NCI-H526 (cell line): ENCODE measurements at regions not wholly inside any gene's neighbourhood (a gene's known extent, or its start where the extent isn't known, plus 50 kb on each side); places are given as distances from the start of the nearest gene placed in this dataset.
A peak's percentile ranks its signal among the peaks of the same experiment; 100 is the strongest.
"Not testable (repeated sequence)": the region's sequence is repeated elsewhere in the genome, so short reads cannot be mapped to it uniquely, and the experiment has no call there.

Experiments used
- DNase-seq, 2 experiments: peaks; one replicate each; lab custom pipeline; 2025; lab: John Stamatoyannopoulos, UW

DNA sequence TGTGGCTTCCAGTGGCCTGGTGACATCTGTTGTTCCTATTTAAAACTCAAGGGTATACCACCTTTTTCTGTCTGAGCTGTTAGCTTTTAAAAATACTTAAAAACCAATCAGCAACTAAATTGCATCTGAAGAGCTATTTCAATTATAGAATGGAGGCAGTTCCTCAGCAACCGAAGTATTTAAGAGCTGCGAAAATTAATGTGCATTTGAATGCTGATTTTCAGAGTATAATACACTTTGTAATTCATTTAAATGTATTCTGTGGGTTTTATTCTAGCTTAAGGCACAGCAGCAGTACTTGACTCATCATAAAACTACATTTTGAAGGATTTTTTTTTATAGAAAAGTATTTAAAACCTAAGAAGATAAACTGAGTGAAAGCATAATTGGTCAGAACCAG lies 404.9 kb upstream of the PRKCQ start:
- DNase-seq = no peak

DNA sequence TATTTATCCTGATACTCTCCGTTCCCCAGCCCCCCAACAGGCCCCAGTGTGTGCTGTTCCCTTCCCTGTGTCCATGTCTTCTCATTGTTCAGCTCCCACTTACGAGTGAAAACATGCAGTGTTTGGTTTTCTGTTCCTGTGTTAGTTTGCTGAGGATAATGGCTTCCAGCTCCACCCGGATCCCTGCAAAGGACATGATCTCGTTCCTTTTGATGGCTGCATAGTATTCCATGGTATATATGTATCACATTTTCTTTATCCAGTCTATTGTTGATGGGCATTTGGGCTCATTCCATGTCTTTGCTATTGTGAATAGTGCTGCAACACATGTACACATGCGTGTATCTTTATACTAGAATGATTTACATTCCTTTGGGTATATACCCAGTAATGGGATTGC lies 403.9 kb upstream of the PRKCQ start:
- not testable (repeated sequence) for DNase-seq

DNA sequence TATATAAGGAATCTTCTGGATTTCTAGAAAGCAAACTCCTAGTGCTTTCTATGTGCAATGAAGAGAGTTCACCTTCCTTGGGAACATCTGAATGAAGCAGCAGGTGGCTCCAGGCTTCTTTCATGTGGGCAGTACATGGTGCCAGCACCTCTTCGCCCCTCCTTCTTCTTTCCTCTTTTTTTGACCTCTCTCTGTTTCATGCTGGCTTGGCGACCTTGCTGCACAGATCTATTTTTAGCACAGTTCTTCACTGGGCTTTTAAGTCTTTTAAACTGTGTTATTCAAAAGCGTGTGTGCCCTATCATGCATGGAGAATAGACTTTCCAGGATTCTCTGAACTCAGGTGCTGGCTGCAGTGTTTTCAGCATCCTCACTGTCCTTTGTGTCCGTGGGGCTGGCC lies 400.3 kb upstream of the PRKCQ start:
- peak in 1 of 2 experiments; percentile 50 for DNase-seq

DNA sequence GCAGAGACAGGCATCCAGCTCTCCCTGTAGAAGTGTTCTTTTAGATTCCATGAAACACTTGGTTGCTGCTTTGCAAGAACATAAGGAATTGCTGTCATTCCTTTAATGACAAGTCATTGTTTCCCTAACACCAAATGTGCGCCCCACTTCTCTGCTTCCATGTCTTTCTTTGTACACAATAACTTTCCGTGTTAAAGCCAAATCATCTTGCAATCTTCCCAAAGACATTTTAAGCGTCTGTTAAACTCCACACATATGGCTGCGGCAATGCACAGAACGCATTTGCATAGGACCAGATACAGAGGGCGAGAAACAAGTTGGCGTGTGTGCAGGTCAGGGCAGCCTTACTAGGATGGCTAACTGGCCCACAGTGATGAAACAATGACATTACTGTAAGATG lies 399.3 kb upstream of the PRKCQ start:
- peak; percentile 36 to 57 for DNase-seq

DNA sequence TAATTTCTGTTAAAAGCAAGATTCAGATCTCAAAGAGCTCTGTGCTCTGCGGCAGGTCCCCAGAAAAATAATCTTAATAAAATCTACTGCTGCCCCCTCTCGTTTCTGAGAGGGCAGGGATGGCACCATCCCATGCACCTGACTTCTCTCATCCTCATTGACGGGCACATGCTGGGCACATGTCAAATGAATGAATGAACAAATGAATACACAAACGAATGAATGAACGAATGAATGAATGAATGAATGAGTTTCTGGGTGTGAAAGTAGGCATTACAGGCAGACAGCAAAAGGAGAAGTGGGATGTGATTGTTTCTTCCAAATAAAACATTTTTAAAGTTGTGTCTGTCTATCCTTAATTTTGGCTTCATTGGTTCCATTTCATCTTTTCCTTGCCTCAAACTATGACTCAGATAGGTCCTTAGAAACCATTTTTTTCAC lies 398.1 kb upstream of the PRKCQ start:
- DNase-seq = no peak

DNA sequence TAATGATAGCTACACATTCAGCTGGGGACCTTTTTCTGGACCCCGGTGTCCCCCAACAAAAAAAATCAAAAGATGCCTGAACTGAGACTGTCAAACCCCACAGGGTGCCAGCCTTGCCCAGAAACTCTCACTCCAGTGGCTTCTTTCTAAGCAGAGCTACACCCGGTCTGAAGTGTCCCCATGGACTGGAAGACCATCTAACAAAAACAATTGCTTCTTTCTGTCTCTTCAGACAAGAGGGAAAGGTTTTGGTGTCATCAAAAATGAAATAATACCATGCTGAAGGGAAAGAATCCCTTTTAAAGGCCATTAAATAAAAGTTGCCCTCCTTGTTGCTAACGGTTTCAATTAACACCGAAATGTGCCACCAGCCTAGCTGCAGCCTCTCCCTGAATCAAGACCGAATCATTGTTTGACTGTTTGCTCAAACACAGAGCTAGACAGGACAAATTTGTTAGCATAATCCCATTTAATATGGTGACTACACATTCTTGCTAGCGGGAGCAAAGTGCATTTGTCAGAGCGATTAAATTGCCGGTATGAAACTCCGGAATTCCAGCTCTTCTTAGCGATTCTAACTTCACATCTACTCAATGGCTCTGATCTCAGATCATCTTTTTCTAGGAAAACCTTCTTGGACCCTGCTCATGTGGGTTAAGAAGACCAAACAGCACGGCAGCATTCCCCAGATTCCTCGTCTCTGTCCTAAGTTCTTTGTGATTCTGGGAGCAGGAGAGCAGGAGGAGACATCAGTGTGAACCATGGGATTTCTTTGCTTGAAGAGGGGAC lies 397.5 kb upstream of the PRKCQ start:
- DNase-seq = no peak

DNA sequence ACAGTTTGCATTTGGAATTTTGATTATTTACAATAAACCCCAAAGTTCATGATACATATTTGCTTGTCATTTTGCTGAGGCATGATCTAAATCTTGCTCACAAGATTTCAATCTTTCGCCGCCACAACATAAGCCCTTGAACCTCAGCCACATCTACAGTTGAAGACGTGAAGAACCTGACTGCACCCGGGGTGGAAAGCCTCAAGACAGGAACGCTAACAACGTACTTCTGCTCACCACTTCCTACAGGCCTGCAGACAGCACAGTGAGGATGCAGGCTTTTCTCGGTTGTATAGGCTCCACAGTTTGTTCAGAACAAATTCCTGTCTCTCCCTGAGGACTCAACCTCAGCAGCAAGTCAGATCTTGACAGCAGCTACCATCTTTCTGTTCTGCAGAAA lies 393.8 kb upstream of the PRKCQ start:
- DNase-seq = no peak

DNA sequence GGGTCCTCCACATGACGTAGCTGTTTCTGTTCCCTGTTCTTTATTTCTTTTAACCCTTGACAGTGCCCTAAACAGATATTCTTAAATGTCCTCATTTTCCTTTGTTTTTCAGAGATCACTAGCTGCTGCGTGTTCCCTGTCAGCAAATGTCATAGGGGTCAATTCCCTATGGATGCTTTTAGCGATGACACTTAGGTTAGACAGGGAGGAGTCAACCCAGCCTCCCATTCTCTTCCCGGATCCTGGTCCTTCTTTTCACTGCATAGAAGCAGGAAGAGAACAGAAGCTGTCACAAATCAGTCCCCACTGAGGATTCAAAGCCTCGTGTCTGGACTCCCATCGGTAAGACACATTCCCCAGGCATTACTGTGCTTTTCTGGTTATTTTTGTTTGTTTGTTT lies 392.1 kb upstream of the PRKCQ start:
- DNase-seq = no peak

DNA sequence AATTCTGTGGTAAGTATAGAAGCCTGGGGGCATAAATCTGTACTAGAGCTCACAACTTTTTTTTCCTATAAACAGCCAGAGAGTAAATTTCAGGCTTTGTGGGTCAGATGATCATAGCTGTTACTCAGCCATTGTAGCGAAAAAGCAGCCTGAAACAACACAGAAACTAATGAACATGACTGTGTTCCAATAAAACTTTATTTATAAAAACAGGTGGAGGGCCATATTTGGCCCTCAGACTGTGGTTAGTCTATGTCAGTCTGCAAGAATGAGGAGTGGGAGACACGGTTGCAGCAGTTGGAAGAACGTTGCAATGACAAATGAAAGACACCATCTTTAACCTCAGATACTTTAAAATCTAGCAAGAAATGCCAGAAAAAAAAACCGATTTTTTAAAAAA lies 389.6 kb upstream of the PRKCQ start:
- no peak for DNase-seq

DNA sequence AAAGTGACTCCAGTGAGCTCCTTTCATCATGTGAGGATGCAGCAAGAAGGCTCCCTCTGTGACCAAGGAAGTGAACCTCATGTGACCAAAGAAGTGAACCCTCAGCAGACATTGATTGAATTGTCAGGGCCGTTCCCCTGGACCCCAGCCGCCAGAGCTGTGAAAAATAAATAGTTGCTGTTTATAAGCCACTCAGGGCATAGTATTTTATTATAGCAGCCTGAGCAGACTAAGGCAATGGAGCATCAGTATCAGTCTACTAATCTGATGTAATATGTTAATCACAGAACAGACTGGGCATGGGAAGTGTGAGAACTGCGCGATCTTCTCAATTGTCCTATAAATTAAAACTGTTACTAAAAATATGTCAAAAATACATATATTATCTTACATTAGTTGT lies 384.5 kb upstream of the PRKCQ start:
- DNase-seq = no peak

DNA sequence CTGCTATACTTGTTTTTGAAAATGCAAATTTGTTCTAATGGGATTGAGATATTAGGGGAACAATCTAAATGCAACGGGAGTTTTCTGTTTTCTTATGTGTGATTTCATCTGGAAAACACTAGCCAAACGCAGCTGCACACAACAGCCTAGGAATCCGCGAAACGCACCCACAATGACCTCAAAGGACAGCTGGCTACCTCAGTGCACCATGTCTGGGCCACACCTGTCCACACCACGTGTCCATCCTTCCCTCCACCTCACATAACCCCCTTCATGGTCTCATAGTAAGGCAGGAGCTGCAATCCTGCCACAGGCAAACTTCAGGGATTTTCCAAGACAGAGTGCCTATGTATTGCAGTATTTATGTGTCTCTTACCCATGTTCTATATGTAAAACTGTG lies 382.5 kb upstream of the PRKCQ start:
- DNase-seq = no peak

DNA sequence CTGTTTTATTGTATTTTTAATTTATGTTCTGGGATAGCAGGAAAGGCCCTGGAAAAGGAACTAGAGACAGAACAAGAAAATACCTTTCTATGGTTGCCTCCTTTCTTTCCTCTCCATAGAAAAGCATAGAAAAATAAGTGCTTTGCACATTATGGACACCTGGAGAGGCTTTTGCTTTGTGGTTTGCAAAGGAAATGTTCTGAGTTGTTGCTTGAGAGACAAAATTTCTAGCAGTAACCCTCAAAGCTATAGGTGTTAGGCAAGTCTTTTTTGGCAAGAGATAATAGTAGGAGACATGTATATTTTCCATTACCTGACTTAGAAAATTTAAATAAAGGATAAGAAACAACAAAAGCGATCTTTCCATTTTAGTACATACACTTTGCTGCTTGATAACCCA lies 378.6 kb upstream of the PRKCQ start:
- no peak for DNase-seq

DNA sequence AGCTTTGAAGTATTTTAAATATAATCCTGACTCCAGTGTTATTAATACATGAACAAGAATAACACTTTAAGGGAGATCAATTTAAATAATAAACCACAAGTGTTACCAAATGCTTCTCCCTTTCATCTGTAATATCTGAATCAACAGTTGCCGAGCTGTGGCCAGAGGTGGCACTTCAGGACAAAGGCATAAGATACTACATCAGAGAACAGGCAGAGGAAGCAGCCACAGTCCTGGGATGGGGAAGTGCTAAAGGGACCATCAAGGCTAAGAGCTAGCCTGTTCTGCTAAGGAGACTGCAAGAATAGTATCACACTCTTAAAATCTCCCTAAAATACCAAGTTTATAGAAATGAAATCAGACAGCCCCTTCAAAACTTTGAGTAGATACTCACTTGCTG lies 378.2 kb upstream of the PRKCQ start:
- DNase-seq = peak in 1 of 2 experiments; percentile 5

DNA sequence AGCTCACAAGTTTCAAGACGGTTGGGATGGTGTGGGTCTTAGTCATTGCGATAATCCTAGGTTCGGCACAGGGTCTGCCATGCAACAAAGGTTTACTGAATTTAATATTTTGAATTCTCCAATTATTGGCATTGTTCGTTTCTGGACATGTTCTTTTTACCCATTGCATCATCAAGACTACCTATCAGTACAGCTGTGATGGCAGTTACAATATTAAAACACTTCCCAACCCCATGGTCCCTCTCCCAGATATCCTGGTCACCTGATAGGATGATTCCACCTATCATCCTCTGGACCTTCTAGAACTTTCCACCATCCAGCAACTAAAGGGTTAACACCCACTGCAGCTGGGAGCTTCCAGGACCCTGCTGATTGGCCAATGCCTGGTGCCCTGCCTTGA lies 377.8 kb upstream of the PRKCQ start:
- DNase-seq = no peak

DNA sequence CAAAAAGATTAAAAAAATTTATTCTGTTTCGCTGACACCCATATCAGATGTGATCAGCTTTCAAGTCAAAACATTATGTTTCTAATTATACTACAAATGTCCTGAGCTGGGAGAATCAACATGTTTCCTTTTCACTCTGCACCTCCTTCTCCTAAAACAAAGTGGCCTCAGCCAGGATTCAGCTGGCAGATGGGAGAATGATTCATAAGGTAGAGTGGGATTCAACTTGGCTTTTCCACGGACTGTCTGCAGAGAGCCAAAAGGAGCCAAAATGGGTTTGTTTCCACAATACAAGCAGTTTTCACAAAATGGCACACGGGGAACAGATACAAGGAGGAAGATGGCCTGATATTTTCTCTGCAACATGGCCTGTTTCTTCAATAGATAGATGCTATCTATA lies 376.5 kb upstream of the PRKCQ start:
- DNase-seq = no peak

DNA sequence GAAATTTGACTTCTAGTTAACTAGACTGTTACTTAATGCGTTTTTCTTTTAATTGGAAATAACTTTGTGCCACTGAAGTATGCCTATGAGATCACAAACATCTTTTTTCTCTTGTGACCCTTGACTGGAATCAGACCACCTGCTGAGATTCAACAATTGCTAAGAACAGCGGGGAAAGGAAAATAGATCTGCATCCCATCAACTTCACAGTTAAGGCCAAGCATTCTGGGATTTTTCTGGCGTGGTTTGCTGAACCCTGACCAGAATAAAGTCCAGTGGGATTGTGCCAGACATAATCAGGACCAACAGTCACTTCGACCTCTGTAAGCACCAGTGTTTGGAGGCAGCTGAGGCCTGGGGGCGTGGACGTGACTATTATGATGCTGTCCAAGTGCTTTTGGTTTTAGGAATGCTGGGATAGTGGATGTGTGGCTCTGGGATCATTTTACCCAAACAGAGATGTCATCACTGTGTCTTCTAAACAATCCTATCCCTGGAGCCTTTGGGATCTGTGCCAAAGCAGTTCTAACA lies 373.3 kb upstream of the PRKCQ start:
- no peak for DNase-seq

DNA sequence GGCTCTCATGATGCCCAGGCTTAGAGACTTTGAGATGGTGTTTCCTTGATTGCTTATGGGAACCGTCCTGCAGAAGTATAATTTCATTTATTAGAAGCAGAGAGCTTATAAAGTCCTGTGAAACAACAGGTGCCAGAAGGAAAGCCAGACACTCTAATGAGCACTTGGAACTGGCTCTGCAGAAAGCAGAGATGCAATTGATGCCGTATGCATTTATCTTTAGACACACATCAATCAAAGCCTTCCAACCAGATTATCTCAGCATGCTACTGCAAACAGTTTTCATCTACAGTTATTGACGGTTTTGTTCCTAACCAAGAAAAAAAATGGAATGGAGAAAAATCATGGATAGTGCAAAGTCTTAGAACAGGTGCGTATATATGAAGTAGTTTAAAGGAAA lies 371.7 kb upstream of the PRKCQ start:
- no peak for DNase-seq

DNA sequence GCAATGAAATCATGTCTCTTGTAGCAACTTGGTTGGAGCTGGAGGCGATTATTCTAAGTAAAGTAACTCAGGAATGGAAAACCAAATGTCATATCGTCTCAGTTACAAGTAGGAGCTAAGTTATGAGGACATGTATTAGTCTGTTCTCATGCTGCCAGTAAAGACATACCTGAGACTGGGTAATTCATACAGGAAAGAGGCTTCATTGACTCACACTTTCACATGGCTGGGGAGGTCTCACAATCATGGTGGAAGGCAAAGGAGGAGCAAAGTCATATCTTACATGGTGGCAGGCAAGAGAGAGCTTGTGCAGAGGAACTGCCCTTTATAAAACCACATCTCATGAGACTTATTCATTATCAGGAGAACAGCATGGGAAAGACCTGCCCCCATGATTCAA lies 370.1 kb upstream of the PRKCQ start:
- no peak for DNase-seq

DNA sequence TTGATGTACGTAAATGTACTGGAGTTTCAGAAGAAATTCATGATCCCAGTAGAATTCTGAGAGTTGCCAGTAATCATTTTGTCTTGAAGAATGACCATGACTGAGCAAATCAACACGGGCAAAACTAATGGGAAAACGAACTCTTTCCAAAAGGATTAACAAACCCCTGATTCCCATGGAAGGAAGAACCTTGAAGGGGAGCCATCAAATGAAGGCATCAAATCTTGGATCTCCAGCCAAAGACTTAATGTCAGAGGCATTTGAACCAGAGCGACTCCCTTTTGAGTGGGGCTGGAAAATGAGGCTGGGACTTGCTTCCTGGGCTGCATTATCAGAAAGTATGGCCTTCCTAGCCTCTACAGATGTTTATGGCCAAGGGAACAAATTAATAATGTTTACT lies 364.4 kb upstream of the PRKCQ start:
- DNase-seq = no peak

DNA sequence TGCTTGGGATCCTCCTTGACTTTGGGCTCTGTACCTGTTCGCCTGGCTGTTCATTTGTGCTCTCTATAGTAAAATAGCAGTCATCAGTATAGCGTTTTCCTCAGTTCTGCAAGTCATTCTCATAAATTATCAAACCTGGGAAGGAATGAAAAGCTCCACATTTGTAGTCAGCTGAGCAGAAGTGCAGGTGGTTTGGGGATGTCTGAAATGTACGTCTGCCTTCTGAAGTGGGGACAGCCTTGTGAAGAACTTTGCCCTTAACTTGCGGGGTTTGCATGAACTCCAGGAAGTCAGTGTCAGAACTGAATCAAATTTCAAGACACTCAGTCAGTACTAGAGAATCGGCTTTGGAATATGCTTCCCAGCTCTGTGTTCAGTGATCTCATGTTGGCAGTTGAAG lies 358.3 kb upstream of the PRKCQ start:
- DNase-seq = no peak

DNA sequence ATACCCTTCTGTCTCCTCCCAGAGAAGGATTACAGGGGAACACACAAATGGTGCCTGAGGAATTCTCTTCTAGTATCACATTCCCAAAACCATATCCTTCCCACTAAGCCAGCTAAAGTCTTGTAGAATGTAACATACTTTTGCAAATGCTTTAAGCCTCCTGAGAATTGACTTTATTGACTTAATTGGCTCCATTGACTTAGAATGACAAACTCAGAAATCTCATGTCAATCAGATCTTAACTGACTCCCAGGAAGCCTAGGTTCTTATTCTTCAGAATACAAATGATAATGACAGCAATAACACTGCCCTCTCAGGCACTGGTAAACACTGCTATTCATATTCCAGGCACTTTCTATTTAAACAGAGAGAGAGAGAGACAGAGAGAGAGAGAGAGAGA lies 356.9 kb upstream of the PRKCQ start:
- DNase-seq = no peak

DNA sequence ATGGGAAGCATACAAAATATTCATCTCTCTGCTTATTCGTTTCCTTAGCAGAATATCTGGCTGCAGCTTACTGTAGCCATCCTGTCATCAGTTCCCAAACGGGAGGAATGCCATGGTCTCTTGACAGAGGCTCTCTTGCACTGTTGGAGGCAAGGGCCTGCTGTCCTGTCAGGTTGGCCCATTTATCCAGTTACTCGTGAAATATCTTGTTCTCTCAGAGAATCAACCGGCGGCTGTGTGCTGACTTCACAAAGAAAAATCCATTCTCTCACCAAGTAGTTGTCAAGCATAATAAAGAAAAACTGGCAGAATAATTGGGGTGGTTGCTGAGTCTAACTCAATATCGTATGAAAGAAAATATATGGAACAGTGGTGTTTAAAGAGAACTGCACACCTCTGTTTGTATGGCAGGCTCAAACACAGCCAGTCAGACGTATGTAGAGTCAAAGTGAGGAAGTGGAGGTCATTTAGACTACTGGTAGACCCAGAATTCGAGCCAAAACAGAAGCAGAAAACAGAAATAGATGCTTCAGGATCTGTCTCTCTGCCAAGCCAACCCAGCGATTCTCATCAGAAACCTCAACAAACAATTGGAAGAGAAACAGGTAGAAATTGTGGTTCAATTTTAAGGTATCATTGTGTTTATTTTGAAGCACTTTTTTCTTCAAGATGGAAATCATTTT lies 349.2 kb upstream of the PRKCQ start:
- no peak for DNase-seq

DNA sequence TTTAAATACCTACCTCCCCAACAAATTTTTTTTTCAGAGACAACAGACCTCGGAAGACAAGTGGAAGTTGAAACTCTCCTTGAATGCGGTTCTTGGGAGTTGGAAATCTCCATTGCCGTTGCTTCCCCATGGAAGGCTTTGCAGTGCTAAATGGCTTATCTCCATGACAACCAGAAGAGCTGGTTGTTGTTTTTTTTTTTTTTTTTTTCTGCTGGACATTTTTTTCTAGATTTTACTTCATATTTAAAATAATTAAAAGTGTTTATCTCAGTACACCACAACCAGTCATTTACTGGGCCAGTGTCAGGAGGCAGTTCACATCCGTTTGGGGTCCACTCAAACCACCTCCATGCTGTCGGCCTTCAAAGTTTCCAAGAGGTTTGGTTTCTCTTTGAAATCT lies 348.5 kb upstream of the PRKCQ start:
- DNase-seq = no peak

DNA sequence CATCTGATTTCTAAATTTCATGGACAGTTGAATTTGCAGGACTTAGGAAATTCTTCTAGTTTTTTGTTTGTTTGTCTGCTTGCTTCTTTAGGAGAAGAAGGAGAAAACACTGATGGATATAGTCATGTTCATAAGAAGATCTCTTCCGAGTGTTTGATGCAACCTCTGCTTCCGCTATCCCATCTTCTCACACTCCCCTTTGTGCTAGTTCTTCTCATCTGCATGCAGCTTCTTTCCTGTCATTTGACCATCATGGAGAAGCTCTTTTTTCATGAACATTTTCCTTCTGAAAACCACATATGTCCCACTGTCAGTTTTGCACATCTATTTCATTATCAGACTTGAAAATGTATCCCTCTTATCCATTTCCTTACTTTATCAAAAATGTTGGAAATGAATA lies 346.9 kb upstream of the PRKCQ start:
- DNase-seq = no peak
